ENCODE measurements at regions not wholly inside any gene's neighbourhood (a gene's known extent, or its start where the extent isn't known, plus 50 kb on each side); places are given as distances from the start of the nearest gene placed in this dataset.

GRCh38 chr2:49585921-49586320 lies 431.6 kb upstream of the FSHR start:
- no peak for DNase-seq
- no peak overlapping the region for H3K4me3 ChIP-seq (ENCODE audit: control extremely low read depth in 1 of 5, extremely low read depth in 1 of 5, insufficient read depth in 1 of 5, low read depth in 2 of 5, low read length in 4 of 5)
- ATAC-seq (ENCODE audit: low read depth): no peak
- intact Hi-C loops (cut with micrococcal nuclease): no loop called here
- no peaks in the 10 kb centered on the region for H3K27me3 ChIP-seq (replicated peaks in 1 of 4; ENCODE audit: control extremely low read depth in 1 of 4, control insufficient read depth in 3 of 4, insufficient read depth in 4 of 4, low read length in 3 of 4)
- Mint-ChIP-seq H3K4me3 (no peak overlapping the region), H3K9me3 (ENCODE audit: insufficient read depth) (no peaks in the 10 kb centered on the region), H3K27ac (no peak overlapping the region), H3K27me3 (no peaks in the 10 kb centered on the region), H3K4me1 (no peaks in the 10 kb centered on the region)
- WGBS (ENCODE audit: insufficient coverage): no CpG with 5 or more reads among the region's 3 CpGs
- POLR2A ChIA-PET: no interaction called here
- H3K27ac ChIP-seq (ENCODE audit: low read length in 2 of 2): no peak overlapping the region
- TF ChIP-seq, protein P1, sequence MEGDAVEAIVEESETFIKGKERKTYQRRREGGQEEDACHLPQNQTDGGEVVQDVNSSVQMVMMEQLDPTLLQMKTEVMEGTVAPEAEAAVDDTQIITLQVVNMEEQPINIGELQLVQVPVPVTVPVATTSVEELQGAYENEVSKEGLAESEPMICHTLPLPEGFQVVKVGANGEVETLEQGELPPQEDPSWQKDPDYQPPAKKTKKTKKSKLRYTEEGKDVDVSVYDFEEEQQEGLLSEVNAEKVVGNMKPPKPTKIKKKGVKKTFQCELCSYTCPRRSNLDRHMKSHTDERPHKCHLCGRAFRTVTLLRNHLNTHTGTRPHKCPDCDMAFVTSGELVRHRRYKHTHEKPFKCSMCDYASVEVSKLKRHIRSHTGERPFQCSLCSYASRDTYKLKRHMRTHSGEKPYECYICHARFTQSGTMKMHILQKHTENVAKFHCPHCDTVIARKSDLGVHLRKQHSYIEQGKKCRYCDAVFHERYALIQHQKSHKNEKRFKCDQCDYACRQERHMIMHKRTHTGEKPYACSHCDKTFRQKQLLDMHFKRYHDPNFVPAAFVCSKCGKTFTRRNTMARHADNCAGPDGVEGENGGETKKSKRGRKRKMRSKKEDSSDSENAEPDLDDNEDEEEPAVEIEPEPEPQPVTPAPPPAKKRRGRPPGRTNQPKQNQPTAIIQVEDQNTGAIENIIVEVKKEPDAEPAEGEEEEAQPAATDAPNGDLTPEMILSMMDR (IDR thresholded peaks at IDR 0.05): no peak
- TF ChIP-seq EZH2 (IDR thresholded peaks at IDR 0.05; ENCODE audit: borderline replicate concordance, insufficient read depth, low read depth, low read length, poor library complexity, severe bottlenecking): no peak
- H3K79me2 ChIP-seq (ENCODE audit: control insufficient read depth, insufficient read depth, low read length): no peaks in the 10 kb centered on the region
- CTCF ChIA-PET: no interaction called here
- no peaks in the 10 kb centered on the region for H3K9me3 ChIP-seq (ENCODE audit: control extremely low read depth in 1 of 3, control insufficient read depth in 2 of 3, insufficient read depth in 1 of 3, low read length in 2 of 3)
- H3K4me1 ChIP-seq (ENCODE audit: control insufficient read depth in 2 of 2, insufficient read depth in 2 of 2, low read length in 2 of 2): no peaks in the 10 kb centered on the region
- H4K20me1 ChIP-seq (ENCODE audit: control insufficient read depth, insufficient read depth, low read length, poor library complexity, severe bottlenecking): no peaks in the 10 kb centered on the region
- no peak overlapping the region for H3K4me2 ChIP-seq (replicated peaks; ENCODE audit: low read depth, low read length, poor library complexity, severe bottlenecking)
- no peak overlapping the region for H3K9ac ChIP-seq (ENCODE audit: low read length)
- H3K36me3 ChIP-seq (replicated peaks in 1 of 2; ENCODE audit: control extremely low read depth in 1 of 2, control insufficient read depth in 1 of 2, extremely low read depth in 1 of 2, insufficient read depth in 2 of 2, low read length in 1 of 2): no peaks in the 10 kb centered on the region
- no peak overlapping the region for H2AFZ ChIP-seq (ENCODE audit: insufficient read depth, low read depth, low read length, poor library complexity, severe bottlenecking)

- intact Hi-C loops (cut with micrococcal nuclease): no loop called here
- Histone ChIP-seq H3K4me3 (ENCODE audit: control extremely low read depth in 1 of 5, extremely low read depth in 1 of 5, insufficient read depth in 1 of 5, low read depth in 2 of 5, low read length in 4 of 5) (no peak overlapping the region), H2AFZ (ENCODE audit: insufficient read depth, low read depth, low read length, poor library complexity, severe bottlenecking) (no peak overlapping the region), H3K79me2 (ENCODE audit: control insufficient read depth, insufficient read depth, low read length) (no peaks in the 10 kb centered on the region), H3K4me1 (ENCODE audit: control insufficient read depth in 2 of 2, insufficient read depth in 2 of 2, low read length in 2 of 2) (no peaks in the 10 kb centered on the region), H4K20me1 (ENCODE audit: control insufficient read depth, insufficient read depth, low read length, poor library complexity, severe bottlenecking) (no peaks in the 10 kb centered on the region), H3K4me2 (replicated peaks; ENCODE audit: low read depth, low read length, poor library complexity, severe bottlenecking) (no peak overlapping the region), H3K9ac (ENCODE audit: low read length) (no peak overlapping the region), H3K9me3 (ENCODE audit: control extremely low read depth in 1 of 3, control insufficient read depth in 2 of 3, insufficient read depth in 1 of 3, low read length in 2 of 3) (peaks cover 0 to 4% (median 0%) of the 10 kb centered on the region in 3 donors), H3K27me3 (replicated peaks in 1 of 4; ENCODE audit: control extremely low read depth in 1 of 4, control insufficient read depth in 3 of 4, insufficient read depth in 4 of 4, low read length in 3 of 4) (no peaks in the 10 kb centered on the region), H3K27ac (ENCODE audit: low read length in 2 of 2) (no peak overlapping the region), H3K36me3 (replicated peaks in 1 of 2; ENCODE audit: control extremely low read depth in 1 of 2, control insufficient read depth in 1 of 2, extremely low read depth in 1 of 2, insufficient read depth in 2 of 2, low read length in 1 of 2) (no peaks in the 10 kb centered on the region)
- no peaks in the 10 kb centered on the region for H3K27me3 Mint-ChIP-seq
- no peak overlapping the region for H3K4me3 Mint-ChIP-seq
- no peak overlapping the region for H3K27ac Mint-ChIP-seq
- POLR2A ChIA-PET: no interaction called here
- no peak for TF ChIP-seq EZH2 (IDR thresholded peaks at IDR 0.05; ENCODE audit: borderline replicate concordance, insufficient read depth, low read depth, low read length, poor library complexity, severe bottlenecking)
- DNase-seq (no peak), ATAC-seq (ENCODE audit: low read depth) (no peak)
- H3K9me3 Mint-ChIP-seq (ENCODE audit: insufficient read depth): no peaks in the 10 kb centered on the region
- CTCF ChIA-PET: no interaction called here
- H3K4me1 Mint-ChIP-seq: no peaks in the 10 kb centered on the region
- WGBS (ENCODE audit: insufficient coverage): 73% methylated on average over 4 of the region's 5 CpGs
Observed at GRCh38 chr2:49582946-49583345, 428.6 kb upstream of the FSHR start.

Measured in B cell (primary cell).